ENCODE measurements at regions not wholly inside any gene's neighbourhood (a gene's known extent, or its start where the extent isn't known, plus 50 kb on each side); places are given as distances from the start of the nearest gene placed in this dataset.

DNA sequence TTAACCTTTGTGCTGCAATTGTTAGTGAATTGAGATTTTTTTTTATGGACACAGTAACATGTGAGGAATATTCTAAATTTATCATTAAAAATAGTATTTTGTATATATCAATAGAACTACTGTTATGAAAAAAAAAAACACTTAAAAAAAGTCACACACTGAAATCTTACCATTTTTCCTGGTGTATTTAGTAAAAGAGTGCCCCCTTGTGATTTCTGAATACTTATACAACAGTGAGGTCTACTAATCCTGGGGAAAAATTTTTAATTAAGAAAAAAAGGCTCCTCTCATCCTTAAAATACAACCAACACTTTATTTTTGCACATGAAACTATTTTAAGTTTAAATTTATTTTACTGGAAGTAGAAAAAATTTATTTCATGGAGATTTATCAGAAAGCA is 56.4 kb upstream of the SPOCK3 start:
- DNase-seq = peak; percentile 53 to 71

DNA sequence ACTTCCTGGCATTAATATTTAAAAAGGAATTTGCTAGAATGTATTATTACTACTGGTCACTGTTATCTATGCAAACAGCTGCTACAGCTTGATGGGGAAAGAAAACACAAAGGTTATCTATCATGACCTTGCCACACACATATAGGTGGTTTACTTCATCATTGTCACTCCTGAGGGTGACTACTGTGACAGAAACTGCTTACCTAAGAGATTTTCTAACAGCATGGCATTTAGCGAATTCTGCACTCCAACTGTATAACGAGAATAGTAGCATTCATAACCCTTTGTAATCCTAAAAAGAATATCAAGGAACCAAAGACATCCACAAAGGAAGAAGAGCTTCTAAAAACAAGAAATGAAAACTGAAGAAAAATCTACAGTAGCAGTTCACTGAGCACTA is 74.6 kb upstream of the SPOCK3 start:
- DNase-seq = no peak

DNA sequence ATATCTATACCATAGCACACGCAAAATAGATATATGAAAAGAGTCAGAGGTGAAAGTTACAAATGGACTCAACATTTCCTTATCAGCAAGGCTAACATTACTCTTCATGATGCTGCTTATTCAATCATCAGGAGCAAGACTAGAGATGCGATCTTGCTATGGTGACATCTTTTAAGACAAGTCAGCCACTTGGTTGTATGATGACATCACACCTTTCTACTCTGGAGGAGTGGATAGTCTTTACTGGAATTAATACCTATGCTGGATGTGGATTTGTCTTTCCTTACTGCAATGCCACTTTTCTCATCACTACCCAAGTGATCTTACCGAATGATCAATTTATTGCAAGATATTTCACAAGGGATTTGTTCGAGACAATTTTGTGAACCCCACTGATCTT is 87.0 kb upstream of the SPOCK3 start:
- no peak for DNase-seq

DNA sequence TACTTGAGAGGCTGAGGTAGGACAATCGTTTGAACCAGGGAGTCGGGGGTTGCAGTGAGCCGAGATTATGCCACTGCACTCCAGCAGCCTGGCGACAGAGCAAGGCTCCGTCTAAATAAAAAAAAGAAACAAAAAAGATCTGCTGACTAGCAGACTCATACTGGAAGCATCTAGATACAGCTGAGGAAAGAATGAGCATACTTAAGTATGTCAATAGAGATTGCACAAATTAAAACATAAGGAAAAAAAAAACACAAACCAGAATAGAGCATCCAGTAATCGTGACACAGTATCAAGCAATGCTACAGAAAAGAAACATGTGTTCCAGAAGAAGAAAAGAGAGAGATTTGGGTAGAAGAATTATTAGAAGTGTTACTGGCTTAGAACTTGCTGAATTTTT is 105.5 kb upstream of the SPOCK3 start:
- no peak for DNase-seq

DNA sequence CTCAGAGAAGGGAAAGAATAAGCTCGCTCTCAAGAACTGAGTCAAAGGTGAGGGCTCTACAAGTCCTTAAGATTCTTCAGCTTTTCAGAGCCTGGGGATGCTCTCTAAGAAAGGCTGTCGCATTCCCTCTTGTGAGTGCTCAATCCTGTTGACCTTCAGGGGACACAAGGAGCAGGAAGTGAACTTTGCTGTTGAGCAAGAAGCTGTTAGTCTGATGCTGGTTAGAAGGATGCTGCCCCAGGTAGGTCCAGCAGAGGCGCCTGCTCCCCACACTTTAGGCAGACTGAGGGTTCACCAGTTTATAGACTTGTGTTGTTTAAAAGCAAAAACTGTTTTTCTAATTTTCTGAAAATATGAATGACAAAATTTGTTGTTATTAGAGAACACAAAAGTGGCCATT is 125.4 kb upstream of the SPOCK3 start:
- no peak for DNase-seq

DNA sequence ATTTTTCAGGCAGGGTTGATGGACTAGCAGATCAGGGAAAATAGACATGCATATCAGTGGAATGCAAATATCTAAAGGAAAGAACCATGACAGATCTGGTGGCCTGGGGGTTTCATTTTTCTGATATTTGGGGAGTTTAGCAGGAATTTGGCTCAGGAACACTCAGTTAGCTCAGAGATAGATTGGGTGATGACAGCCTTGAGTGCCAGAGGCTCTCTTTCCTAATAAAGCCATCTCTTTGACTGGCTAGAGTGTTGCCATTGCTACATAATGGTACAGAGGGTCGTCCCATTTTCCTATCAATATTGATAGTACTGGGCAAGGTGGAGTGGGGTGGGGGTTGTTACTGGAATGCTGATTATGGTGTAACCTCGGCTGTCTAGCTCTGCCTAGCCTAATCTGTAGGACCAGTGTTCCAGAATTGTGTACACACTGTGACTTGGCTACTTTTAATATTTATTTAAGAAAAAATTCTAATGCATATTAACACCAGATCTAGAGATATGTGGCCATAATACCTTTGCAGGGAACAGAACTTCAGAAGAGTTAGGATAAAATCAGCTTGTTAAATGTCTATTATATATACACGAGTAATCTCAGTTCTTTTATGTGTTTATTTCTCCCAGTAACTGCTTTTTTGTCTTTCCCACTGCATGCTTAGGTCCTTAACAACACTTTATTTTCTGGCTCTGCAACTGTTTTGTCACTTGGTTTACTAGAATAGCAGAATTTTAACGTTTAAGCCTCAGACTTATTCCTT is 145.0 kb upstream of the SPOCK3 start:
- no peak for DNase-seq

DNA sequence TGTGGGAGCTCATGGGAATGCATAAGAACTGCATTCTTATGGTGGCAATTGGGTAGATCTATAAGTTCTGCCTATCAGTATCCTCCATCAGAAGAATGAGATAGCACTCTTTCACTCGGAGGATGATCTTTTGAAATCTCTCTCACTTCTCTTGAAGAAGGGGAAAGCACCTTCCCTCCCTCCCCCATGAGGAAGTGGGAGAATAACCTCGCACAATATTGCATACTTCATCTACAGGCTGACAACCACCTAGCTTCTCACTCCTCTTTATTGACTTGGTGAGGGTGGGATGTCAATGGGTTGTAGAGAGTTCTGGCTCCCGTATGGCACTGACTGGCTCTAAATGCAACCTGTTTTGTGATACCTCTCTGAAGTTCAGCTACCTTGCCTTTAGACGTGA is 146.7 kb upstream of the SPOCK3 start:
- no peak for DNase-seq

DNA sequence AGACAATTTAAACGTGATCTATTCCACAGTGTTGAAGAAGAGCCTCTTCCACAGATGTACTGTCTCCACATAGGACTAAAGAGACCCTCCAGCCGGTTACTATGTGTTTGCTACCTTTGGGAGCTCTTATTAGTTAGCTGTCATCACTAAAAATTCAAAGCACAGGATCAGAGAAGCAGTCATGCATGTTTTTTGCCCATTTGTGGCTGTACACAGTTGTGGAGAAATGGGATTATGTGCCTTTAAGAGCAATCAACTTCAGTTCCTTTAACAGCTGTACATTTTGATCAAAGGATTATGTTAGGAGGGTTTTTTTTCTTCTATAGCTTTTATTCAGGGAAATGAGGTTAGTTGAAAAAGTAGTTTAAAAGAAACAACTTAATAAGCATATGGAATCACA is 149.0 kb upstream of the SPOCK3 start:
- DNase-seq = no peak

DNA sequence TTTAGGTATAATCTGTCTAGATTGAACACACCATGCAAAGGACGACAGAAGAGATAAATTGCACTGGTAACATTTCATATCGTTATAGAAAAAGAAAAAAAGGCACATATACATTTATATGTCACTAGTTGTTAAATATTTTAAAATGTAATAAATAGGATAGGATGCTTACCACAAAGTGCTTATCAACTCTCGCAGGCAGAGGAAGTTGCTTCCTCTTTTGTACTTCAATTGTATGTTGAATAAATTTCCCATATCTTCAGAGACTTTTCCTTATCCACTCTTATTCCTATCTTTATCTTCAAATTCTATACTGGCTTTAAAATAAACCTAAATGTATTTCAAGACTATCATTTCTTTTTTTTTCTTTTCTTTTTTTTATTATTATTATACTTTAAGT is 163.3 kb upstream of the SPOCK3 start:
- DNase-seq = no peak

DNA sequence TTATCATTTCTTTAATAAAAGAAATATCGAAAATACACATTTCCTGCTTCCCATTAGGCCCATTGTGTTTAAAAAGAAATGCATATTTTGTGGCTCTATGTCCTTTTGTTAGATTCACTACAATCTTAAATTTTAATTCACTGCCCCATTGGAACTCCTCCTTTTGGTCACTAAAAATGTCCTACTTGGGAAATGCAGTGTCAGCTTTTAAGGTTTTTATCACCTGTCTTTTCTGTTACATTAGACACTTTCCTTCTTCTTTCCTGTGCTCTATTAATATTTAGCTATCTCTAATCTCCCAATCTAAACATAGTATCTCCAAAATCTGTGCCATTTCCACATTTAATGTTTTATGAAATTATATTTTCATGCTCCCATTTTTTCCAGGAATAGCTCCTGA is 164.9 kb upstream of the SPOCK3 start:
- DNase-seq = no peak

DNA sequence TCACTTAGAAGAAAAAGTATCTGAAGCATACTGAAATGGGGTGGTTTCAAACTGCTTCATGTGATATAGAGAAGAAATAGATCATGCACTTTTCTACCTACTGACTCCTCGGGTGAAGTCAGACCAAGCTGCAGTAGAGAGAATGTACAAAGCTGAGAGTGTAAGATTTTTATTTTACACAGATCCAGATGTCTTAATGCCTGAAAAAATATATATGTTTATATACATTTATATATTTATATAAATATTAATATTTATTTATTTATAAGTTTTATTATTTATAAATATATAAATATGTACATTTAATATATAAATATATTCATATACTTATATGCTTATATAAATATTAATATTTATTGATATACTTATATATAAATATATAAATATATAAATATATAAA is 171.9 kb upstream of the SPOCK3 start:
- DNase-seq = no peak

DNA sequence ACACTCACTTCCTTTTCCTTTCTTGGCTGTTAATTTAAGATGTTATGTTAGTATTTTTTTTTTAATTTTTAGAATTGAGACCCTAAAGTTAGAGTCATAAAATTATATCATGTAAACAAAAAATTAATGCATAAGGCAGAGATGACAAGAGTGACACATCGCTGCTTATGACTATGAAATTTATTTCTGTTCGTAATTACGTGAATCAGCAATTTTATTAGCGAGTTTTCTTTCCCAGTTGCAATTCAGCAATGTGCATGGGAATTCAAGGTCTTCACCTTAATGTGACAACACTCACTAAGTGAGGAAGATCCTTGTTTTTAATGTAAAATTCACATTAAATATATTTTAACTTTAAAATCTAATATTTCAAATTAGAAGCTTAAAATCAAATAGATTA is 181.2 kb upstream of the SPOCK3 start:
- DNase-seq = no peak

DNA sequence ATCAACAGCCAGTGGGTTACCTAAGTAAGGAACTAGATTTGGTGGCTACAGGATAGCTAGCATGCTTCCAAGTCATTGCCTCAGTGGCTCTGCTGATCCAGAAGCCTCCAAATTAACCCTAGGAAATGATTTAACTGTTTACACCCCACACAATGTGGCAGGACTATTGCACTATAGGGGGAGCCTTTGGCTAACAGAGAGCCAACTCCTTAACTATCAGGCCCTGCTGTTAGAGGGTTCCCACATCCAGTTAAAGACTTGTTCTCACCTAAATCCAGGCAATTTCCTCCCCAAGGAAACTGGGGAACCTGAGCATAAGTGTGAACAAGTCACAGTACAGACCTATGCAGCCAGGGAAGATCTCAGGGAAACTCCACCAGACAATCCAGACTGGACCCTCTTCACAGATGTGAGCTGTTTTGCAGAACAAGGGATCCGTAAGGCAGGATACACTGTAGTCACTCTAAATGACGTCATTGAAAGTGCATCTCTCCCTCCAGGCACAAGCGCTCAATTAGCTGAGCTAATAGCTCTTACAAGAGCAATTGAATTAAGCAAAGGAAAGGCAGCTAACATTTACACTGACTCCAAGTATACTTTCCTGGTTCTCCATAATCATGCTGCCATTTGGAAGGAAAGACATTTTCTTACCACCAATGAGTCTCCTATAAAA is 185.3 kb upstream of the SPOCK3 start:
- no peak for DNase-seq

DNA sequence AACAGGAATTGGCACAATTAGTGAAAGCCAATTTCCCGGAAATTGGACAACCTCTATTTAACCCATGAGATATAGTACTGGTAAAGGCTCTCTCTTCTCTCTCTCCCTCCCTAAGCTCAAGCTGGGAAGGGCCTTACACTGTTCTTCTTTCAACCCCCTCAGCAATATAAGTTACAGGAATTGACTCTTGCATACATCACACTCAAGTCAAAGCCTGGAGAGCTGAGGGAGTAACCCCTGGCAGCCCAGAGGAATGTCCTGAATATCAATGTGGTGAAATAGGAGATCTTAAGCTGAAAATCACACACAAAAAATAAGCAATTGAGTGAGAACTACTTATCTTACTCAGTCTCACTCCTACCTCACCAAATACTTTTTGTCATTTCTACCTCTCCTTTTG is 186.9 kb upstream of the SPOCK3 start:
- DNase-seq = no peak

DNA sequence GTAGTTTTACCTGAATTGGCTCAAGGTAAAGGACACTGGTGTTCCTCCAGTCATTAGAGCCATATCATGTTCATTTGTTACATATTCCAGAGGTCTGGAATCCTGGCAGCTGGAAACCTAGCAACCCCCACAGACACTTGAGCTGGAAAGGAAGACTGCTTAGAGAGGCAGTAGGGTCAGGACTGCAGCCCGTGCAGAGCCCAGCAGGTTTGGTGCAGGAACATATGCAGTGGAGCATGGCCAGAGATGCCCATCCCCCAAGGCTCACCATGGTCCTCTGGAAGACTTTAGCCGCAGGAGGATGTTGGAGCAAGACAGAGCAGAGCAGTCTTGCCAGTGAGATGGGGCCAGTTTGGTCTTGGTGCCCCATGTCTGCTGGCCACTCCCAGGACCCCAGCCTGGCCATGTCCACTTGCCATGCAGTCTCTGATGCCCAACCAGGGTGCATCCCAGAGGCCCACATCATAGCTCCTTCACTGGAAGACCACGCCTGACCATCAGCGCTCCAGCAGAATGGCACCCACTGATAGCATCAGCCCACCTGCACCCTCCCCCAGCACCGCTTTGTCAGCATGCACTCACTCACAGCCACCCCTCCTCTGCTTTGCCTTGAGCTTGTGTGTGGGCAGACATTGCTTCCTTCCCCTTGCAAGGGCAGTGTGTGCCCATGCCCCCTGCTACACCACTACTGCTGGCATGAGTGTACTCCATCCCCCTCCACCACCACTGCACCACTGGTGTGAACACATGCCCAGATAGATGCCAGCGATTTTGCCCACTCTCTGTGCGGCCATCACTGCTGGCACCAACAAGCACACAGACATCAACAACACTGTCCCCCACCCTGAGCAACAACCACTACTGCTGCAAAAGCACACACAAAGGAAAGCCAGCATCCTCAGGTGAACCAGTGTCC is 190.3 kb upstream of the SPOCK3 start:
- no peak for DNase-seq

DNA sequence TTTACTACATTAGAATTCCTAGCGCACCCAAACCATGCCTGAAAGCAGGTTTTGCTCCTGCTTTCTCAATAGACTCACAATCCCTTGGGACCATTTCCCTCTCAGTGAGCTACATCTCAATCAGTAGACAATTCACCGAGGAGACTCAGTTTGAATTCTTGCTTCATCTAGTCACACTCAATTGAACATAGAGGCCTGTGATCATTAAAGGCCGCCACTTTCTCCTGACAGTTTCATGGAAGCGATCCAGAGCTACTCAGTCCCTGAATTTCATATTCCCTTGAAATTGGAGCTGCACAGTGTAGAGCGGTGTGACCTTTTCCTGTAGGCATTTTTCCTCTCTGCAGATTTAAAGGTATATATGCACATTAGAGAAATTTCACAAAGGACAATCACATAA is 193.9 kb upstream of the SPOCK3 start:
- DNase-seq = peak; percentile 44 to 85

DNA sequence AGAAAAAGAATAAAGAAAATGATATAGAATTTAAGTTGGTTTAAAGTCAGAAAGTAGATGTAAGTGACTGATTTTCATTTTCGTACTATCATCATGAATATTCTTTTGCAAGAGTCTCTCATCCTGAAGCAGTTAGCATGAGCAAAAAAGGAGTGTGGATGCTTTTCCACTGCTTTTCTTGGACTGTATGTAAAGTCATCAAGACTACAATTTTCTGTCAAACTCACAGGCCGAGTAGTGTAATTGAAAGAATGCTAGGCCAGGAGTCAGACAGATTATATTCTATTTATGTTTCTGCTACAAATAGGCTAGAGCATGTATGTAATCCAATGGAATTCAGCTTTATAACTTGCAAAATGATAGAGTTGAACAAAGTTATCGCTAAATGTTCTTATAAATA is 197.1 kb upstream of the SPOCK3 start:
- DNase-seq = no peak

DNA sequence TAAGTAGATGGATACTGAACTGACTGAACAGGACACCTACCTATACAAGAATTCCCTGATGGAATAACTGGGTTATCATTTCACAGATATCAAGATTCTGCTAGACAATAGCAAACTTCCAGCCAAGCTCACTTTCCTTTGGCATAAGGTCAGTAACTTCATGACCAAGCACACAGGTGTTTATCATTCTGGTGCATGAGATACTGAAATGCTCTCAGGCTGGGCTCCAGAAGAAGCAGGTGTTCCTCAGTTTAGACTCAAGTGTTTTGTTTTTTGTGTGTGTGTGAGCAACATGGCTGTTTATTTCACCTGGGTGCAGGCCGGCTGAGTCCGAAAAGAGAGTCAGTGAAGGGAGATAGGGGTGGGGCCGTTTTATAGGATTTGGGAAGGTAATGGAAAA is 201.5 kb upstream of the SPOCK3 start:
- DNase-seq = no peak

DNA sequence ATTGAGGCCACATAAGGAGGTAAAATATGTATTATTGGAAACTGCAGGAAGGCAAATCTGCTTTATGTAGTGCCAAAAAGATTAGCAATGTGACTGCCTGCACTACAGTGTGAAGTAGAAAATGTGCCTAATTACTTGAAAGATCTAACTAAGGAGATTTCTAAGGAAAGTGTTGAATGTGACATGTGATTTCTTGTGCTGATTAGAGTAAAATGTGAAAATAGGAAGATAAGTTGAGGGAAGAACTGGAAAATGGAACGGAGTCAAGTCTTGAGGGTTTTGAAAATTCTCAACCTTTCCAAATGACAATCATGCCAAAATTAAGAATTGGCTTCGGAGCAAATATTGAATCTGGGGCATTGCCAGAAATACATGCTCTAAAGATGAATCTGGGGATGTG is 209.5 kb upstream of the SPOCK3 start:
- DNase-seq = peak; percentile 67 to 87

DNA sequence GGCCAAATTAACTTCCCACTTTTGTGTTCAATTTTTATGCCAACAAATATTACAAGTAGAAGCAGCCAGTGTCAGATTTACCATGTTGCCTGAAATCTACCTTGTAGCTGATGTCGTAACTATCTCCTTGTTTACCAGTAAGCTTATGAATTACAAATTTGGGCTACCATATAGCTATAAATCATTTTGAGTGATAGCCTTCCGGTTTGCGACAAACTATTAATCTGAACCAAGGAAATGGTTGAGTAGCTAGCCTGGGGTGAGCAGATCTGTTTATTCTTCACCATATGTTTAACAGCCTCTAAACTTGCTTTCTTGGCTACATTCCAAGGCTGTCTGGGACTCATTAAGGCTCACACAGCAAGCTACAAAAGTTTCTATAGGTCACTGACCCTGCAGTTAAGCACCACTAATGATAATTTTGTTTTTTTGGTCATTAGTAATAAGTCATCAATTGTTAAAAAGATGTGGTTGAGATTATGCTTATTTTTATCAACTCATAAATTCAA is 218.7 kb upstream of the SPOCK3 start:
- DNase-seq = peak; percentile 8 to 61

DNA sequence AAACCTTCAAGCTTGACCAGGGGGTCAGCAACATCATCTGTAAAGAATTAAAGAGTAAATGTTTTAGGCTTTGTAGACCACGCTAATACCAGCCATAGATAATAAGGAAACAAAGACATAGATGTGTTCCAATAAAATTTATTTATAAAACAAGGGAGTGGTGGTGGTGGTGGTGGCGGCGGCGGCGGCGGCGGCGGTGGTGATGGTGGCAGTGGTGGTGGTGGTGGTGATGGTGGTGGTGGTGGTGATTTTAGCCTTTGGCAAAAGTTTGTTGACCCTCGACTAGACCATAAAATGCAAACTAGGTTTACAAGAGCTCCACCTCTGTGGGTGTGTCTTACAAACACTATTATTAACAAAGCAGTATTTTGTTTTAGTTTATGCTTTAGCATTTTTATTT is 222.3 kb upstream of the SPOCK3 start:
- no peak for DNase-seq

DNA sequence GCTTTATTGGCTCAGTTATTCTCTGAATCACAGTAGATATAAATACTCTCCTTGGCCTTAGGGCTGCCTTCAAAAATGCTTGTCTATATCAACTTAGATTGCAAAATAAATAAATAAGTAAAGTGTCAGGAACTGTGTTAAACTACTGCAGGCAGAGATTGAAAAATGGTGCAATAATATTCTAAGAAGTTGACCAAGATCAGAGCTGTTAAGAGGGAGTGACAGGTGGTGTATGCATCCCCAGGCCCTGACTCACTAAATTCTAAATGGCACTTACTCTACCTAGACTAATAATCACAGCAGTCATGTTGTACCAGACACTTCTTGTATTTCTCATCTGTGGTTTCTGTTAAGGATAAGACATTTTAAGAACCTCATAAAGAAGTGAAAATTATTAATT is 235.1 kb upstream of the SPOCK3 start:
- no peak for DNase-seq

DNA sequence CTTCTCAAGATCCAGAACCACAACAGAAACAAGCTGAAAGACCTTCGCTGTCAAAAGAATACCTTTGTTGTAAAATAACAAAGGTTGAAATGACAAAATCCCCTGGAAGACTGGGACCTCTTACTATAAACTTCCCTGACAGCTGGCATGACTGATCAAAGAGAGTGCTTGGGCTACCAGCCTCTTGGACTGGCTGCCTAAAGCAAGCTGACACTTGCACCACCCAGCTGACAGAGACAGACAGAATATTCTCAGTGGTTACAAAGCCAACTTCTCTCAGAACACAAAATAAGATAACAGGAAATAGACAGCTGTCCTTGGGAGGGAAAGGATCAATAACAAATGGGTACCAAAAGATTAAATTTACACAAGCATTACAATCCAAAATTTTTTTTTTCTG is 241.7 kb upstream of the SPOCK3 start:
- no peak for DNase-seq

DNA sequence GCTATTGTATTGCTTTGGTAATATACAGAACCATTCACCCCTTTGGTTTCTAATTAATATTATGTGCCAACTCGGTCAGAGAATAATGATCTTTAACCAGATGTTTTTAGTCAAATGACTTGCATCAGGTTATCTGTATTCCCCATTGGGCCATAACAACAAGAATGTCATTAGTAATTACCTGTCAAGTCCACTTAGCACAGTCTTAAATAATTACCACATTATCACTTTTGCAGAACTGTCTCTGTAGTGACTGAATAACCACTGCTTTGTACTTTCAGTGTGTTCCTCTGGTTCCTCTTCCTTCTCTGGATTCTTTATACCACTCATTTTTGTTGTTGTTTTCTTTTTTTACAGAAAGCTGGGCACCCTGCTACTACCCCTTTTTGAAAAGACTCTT is 257.7 kb upstream of the SPOCK3 start:
- no peak for DNase-seq
